Erythroblast (primary cell): ENCODE measurements at regions not wholly inside any gene's neighbourhood (a gene's known extent, or its start where the extent isn't known, plus 50 kb on each side); places are given as distances from the start of the nearest gene placed in this dataset.

ENCODE experiments used
- GATA1 ChIP-seq: IDR thresholded peaks from 2 replicates; pipeline ENCODE4 v1.6.1; 2011; ENCODE audit warnings: low read depth, mild to moderate bottlenecking, control low read depth, low read length, moderate library complexity
- POLR2A ChIP-seq: IDR thresholded peaks from 2 replicates; pipeline ENCODE4 v1.6.1; 2011; ENCODE audit warnings: mild to moderate bottlenecking, low read length

DNA sequence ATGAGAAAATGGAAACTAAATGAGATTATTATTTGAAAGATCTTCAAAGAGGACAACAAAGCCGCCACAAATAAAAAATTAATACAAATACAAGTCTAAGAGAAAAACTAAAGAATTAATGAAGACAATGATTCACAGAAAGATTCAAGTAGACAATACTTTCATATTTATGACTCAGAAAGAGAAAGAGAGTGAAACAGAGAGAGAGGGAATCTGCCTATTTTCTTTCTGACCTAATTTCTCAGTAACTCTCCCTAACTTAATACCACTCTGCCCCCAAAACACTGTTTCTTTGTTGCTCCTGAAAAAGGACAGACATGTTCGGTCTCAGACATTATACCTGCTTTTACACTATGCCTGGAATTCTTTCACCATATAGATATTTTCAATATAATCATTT is 259.1 kb downstream of the SLC6A15 start:
- TF ChIP-seq POLR2A (no peak), GATA1 (no peak)
